Fibroblast of villous mesenchyme (primary cell): ENCODE measurements at regions not wholly inside any gene's neighbourhood (a gene's known extent, or its start where the extent isn't known, plus 50 kb on each side); places are given as distances from the start of the nearest gene placed in this dataset.

Experiments used
- DNase-seq: peaks from one replicate; pipeline ENCODE4 v3.0.0-alpha.2; 2010; ENCODE audit warnings: low read depth
- H3K4me3 ChIP-seq: 2 replicates; pipeline ENCODE4 v1.5.1; 2011; ENCODE audit warnings: low read depth, mild to moderate bottlenecking, low read length
- TF ChIP-seq, protein P1 (sequence below): IDR thresholded peaks from 2 replicates; pipeline ENCODE4 v1.5.1; 2012; ENCODE audit warnings: low read depth, mild to moderate bottlenecking, low read length; ENCODE audit not compliant: insufficient read depth

DNA sequence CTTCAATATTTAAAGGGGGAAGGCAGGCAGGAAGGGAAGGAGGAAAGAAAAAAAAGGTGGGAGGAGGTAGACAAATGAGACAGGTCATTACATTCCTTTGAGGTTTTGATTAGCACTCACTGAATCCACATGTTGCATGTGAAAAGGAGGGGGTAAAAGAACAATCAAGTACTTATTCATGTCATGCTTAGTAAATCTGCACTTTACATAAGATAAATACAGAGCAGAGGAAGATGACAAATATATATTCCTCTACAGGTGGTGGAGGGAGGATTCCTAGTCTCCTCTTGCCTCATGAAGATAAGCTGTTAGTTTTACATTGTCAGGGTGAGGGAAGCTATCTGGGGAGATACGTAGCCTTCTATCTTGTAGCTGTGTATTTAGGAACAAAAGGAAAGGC lies 1645.4 kb upstream of the SPRY2 start:
- H3K4me3 ChIP-seq = no peak overlapping the region
- no peak for DNase-seq
- TF ChIP-seq, protein P1, sequence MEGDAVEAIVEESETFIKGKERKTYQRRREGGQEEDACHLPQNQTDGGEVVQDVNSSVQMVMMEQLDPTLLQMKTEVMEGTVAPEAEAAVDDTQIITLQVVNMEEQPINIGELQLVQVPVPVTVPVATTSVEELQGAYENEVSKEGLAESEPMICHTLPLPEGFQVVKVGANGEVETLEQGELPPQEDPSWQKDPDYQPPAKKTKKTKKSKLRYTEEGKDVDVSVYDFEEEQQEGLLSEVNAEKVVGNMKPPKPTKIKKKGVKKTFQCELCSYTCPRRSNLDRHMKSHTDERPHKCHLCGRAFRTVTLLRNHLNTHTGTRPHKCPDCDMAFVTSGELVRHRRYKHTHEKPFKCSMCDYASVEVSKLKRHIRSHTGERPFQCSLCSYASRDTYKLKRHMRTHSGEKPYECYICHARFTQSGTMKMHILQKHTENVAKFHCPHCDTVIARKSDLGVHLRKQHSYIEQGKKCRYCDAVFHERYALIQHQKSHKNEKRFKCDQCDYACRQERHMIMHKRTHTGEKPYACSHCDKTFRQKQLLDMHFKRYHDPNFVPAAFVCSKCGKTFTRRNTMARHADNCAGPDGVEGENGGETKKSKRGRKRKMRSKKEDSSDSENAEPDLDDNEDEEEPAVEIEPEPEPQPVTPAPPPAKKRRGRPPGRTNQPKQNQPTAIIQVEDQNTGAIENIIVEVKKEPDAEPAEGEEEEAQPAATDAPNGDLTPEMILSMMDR = no peak

DNA sequence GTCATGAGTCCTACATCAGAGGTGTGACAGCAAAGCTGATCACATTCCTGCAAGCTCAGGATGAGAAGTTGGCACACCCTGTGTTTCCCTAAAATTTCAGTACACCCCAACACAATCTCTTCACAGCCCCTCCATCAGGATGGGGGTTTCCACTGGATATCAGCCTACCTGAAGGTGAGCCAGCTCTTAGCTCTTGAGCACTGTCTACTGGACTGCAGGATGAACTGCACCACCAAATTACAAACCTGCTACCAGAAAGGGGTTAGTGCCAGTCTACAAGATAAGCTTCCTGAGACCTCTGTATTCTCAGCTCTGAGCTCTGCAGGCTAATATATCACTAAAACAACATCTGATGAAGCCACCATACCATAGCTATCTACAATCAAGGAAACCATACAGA lies 1616.2 kb upstream of the SPRY2 start:
- no peak for DNase-seq
- TF ChIP-seq, protein P1 = no peak
- H3K4me3 ChIP-seq = no peak overlapping the region

DNA sequence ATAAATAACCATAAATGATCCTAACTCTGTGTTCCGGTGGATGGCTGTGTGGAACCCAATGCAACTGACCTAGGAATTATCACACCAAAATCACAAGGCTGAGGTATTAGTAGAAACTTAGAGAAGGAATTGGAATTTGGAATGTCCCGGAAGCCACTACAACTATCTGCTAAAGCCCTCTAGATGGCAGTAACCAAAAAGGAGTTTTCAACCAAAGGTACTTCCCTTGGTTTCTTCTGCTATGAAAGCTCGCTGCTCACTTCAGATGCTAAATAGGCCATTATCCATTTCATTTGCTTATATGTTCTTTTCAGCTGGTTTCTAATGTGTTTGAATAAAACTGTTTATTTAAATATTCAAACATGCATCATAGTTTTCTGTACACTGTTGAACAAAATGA lies 1589.1 kb upstream of the SPRY2 start:
- H3K4me3 ChIP-seq = no peak overlapping the region
- no peak for DNase-seq
- TF ChIP-seq, protein P1 = no peak

DNA sequence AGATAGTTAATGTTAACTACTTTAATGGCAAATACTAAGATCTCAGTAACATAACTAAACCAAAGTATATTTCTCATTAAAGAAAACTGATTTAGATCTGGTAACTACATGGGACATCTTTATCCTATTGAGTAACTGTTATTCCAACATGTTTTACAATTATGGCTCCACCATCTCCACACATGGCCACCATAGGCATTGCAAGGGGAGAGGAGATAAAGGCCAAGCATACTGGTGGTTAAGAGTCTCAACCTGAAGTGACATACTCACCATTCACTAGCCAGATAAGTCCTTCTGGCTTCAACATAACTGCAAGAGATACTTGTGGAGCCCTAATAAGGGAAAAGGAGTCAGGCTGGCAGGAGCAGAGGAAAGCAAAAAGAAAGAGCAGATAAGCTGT lies 1586.4 kb upstream of the SPRY2 start:
- no peak for DNase-seq
- no peak overlapping the region for H3K4me3 ChIP-seq
- TF ChIP-seq, protein P1 = no peak

DNA sequence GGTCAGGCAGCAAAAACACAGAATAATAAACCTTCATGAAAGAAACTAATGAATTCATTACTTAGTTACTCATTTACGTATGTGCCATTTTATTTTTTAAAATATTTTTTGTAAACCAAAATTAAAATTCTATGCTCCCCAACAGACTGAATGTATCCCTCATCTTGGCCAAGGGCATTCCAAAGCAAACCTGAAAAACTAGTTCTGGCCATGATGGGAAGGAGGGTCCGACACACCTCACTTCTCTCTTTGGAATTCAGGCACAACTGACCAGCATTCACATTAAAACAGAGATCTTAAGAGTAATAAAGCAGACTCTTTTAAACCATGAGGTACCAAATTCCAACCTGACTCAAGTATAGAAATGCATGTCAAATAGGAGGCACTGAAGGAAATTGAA lies 1576.9 kb upstream of the SPRY2 start:
- DNase-seq = no peak
- TF ChIP-seq, protein P1 = no peak

DNA sequence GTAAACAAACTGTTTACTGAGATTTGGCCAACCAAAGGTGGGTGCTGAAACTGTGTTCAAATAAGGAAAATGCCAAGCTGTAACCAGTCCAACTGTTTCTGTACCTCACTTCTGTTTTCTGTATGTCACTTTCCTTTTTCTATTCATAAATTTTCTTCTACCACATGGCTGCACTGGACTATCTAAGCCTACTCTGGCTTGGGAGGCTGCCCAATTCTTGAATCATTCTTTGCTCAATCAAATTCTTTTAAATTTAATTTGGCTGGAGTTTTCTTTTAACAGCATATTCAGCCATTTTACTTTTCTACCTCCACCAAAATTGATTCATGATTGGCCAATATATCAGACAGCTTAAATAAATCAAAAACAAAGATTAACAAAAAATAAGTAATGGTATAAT lies 1575.5 kb upstream of the SPRY2 start:
- no peak overlapping the region for H3K4me3 ChIP-seq
- TF ChIP-seq, protein P1 = no peak
- DNase-seq = no peak

More for the DNA sequence above, 1576.9 kb upstream of the SPRY2 start:
- H3K4me3 ChIP-seq = no peak overlapping the region

DNA sequence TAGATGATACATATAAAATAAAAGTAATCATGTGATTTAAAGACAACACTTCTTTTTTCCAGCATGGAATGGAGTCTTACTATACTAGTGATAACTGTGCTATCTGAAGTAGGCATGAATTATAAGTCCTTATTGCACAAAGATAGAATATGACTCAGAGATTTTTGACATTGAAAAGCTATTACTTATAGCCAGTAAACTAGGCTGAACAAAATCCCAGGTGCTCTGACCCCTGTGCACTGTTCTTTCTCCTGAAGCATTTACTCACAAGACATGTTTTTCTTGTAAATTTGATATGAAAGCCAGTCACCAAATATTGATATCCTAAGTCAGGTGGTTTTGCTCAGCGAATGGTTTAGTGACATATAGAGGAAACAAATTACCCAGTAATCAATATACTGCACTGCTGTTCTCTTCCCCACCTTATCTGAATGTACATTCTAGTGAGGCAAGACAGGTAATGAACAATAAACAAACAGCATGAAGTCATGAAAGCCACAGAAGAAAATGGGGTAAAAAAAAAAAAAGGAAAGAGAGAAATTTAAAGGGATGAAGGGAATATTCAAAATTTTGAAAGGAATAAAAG lies 1567.0 kb upstream of the SPRY2 start:
- TF ChIP-seq, protein P1 = no peak
- no peak for DNase-seq
- H3K4me3 ChIP-seq = no peak overlapping the region
